ENCODE measurements at regions not wholly inside any gene's neighbourhood (a gene's known extent, or its start where the extent isn't known, plus 50 kb on each side); places are given as distances from the start of the nearest gene placed in this dataset.

- DNase-seq: no peak
Measured at GRCh38 chr2:11018651-11019185, 107.0 kb downstream of the KCNF1 start.

DNA sequence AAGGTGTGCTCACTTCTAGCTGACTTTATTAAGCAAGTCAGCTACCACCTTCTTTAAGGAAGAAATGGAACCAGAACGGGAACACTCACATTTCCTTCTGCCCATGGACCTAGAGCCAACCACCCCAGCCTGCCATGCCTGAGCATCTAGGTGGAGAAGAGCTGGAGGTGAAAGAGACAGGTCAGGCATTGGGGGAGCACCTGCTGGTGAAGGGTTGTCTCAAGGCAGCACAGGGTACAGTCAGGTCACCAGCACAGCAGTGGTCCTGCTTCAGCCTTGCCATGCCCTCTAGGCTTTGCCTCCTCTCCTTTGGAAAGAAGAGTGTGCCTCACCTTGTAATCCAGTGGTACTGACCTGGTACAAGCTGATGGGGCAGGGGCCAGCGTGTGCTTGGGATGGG is 107.9 kb downstream of the KCNF1 start:
- no peak for DNase-seq

- no peak for DNase-seq
Measured at GRCh38 chr2:11022064-11022463, 110.3 kb downstream of the KCNF1 start.

DNA sequence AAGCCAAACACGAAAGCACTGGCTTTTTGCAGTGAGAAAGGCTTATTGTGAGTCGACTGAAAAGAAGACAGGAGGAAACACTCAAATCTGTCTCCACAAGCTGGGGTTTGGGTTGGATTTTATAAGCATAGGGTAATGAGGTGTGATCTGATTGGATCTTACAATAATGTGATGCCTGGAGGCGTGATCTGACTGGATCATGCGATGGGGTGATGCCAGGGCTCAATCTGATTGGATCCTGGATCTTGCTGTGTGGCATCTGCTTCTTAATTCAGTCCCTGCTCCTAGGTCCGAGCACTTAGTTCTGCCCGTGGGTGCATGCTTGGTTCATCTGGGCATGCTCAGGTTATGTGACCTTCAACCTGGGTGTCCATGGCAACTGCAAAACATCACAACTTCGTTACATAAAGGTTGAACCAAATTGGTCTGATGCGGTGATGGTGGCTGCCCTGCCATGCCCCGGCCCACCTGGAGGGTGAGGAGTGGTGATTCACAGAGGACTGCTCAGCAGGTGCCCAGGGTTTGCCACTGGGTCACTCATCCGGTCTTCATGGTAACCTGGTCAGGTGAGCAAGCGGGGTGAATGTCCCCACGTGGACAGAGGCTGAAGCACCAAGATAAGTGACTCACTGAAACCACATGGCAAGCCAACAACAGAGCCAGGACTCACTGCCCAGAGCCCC is 111.0 kb downstream of the KCNF1 start:
- DNase-seq: no peak

DNA sequence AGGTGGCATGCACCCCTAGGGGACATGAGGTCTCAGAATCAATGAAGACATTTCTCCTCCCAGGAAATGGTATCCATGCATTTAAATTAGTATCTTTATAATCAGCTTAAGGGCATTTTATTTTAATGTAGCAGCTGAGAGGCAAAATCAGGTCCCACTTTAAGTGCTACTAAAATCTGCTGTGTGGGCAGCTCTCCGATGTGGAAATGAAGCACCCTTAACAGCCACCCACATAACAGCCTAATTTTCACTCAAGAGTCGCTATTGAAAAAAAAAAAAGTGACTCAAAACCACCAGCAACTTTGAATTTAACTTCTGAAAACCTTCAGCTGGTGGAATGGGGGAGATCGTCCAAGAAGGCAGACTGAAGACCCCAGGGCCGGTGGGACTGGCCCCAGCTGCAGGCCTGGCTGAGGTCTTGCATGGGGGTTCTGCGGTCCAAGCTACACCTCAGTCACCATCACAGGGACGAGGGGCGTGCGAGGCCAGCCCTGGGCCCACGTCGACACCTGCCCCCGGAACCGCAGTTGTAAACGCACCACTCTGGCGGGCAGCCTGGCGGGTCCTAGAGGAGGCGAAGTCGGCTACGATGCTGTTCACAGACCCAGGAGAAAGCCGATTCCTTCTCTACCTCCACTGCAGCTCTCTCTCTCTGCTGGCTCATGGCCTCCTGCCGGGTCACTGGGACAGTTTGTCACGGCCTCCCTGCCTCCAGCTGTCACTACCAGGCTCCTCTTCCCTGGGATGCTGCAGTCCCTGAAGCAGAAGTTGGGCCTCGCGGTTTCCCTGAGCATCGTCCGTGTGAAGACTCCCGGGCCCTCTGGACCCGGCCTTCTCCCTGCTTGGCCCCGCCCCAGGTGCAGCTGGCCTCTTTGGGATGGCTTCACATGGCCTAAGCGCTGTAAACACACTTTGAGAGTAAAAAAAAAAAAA is 111.9 kb downstream of the KCNF1 start:
- DNase-seq: peak in 1 of 2 donors; percentile 34

- no peak for DNase-seq
Measured at GRCh38 chr2:11024259-11024645, 112.5 kb downstream of the KCNF1 start.

GRCh38 chr2:11024687-11025086 is 113.0 kb downstream of the KCNF1 start:
- DNase-seq: no peak

DNA sequence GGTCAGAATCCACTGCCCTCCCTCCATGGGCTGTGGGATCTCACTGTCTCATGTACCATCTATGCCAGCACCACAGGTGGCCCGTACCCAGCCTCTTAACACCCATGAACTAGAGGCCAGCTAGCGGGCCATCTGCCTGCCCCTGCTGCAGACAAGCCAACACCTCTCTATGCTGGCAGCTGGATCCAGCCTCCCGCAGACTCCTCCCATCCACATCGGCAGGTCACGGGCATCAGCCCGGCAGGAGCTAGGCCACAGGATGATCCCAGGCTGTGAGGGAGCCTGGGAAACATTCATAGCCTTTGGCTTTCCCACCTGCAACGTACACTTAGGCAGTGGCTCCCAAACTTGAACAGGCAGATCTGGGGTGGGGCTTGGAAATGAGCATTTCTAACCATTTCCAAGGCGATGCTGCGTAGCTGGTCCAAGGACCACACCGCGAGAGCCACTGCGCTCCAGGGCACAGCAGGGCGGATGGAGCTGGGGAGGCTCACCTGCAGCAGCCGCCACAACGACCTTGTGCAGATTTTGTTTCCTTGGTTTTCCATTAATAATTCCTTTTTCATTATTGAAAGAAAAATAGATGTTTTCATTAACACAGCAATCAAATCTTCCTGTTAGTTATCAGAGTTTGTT is 114.7 kb downstream of the KCNF1 start:
- DNase-seq: no peak

- no peak for DNase-seq
Measured at GRCh38 chr2:11027195-11027594, 115.5 kb downstream of the KCNF1 start.

GRCh38 chr2:11028407-11028916 is 116.7 kb downstream of the KCNF1 start:
- DNase-seq: no peak

DNA sequence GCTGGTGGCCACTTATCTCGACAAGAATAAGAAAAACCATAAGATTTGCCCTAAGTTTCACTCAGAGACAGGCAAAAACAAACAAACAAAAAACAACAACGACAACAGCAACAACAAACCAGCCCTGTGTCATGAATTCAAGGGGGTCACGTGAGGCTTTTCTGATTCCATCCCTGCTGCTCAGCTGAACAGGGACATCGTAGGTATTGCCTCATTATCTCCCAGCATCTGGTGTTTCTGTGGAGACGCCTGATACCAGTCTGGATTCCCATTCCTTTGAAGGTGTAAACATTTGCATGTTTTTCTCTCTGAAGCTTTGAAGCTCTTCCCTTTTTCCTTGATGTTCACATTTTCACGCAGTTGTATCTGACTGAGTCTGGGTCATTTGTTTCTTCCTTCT is 117.4 kb downstream of the KCNF1 start:
- no peak for DNase-seq

- DNase-seq: no peak
Measured at GRCh38 chr2:11030036-11030435, 118.3 kb downstream of the KCNF1 start.

DNA sequence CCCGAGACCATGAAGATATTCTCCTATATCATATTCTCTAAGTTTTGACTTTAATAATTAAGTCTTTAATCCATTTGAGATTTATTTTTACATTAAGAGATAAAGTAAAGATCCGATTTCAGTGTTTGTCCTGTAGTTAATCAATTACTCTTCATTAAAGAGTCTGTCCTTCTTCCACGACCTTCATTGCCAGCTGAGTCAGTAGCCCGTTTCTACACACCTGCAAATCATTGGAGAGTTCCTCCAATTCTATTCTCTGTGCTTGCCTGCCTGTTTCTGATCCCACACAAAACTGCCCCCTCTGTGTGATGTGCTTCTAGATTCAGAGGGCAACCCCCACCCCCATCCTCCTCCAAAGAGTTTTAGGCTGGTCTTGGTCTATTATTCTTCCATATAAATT is 119.2 kb downstream of the KCNF1 start:
- DNase-seq: no peak

DNA sequence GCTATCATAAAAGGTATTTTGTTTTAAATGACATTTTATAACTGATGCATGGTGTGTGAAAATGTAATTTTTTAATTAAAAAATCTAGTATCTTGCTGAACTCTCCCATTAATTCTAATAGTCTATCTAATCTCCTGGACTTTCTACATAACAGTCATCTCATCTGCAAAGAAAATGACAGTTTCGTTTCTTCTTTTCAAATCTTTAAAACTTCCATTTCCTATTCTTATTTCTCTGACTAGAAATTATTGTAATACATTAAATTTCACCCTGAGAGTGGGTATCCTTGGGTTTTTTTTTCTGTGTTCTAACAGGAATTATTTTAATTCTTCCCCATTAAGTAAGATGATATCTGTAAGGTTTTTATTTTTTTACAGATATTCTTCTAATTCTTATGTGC is 120.1 kb downstream of the KCNF1 start:
- DNase-seq: no peak

GRCh38 chr2:11032396-11032795 is 120.7 kb downstream of the KCNF1 start:
- no peak for DNase-seq

GRCh38 chr2:11033114-11033513 is 121.4 kb downstream of the KCNF1 start:
- no peak for DNase-seq

DNA sequence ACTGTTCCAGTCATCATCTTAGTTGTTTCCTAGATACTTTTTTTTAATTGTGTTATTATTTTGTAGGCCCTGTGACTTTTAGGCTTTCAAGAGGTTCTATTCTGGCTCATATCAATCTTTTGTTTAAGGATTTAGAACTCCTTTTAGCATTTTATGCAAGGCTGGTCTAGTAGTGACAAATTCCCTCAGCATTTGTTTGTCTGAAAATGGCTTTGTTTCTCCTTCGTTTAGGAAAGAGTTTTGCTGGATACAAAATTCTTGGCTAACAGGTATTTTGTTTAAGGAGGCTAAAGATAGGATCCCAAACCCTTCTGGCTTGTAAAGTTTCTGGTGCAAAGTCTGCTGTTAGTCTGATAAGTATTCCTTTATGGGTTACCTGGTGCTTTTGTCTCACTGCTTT is 116.6 kb upstream of the SLC66A3 start:
- no peak for DNase-seq

DNA sequence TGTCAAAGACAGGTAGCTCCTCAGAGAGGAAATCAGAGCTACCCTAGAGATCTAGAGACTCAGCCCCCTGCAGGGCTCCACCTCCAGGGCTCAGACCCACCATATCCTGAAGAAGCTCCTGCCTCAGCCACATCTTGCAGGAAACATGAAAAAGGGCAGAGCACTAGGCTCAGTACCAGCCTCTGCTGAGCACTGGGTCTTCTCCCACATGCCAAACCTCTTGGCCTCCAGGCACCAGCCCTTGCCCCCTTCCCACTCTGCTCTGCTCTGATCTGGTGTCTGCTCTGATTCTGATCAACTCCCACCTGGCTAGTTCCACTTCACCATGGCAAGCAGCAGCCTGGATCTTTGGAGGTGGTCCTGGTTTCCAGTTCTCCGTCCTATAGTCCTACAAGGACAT is 114.3 kb upstream of the SLC66A3 start:
- DNase-seq: no peak

DNA sequence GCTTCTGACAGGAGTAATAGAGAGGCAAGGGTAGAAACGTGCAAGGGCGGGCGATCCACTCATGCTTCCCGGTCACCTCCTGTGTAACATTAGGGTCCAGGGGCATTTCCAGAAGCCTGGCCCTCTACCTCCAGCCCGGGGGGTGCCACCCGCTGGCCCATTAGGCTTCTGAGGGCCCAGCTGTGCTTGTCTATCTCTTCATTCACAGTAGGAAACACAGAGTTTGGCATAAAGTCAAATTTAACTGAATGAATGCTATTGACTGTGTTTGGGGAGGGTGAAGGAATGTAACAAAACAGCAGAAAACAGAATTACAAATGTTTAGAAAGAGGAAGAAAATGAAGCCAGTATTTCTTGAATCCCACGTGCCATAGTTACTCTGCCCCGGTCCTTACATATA is 112.4 kb upstream of the SLC66A3 start:
- DNase-seq: no peak

DNA sequence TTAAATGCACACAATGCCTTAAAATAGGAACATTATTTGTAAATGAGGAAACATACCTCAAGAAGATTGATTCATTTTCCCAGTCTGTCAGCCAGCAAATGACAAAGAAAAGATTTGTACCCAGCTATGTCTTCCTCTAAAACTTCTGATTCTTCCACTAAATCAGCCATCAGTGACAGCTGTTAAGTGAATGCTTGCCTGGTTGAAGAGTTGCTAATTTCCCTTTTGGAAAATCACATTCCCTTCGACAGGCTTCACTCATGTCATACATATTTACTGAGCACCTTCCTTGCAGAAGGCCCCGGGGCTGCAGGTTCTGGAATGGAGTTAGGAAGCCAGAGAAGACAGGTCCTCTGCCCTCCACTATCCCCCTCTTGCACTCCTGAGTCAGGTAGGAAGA is 112.0 kb upstream of the SLC66A3 start:
- no peak for DNase-seq

DNA sequence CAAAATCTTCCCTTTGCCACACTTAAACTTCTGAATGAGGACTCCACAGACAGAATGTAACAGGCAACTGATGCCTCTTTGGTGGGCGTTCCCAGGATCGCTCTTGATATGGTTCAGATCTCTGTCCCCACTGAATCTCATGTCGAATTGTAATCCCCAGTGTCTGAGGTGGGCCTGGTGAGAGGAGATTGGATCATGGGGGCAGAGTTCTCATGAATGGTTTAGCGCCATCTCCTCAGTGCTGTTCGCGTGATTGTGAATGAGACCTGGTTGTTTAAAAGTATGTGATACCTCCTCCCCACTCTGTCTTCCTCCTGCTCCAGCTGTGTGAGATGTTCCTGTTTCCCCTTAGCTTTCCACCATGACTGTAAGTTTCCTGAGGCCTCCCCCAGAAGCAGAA is 111.1 kb upstream of the SLC66A3 start:
- no peak for DNase-seq

- DNase-seq: no peak
Measured at GRCh38 chr2:11045294-11045693, 110.0 kb upstream of the SLC66A3 start.

DNA sequence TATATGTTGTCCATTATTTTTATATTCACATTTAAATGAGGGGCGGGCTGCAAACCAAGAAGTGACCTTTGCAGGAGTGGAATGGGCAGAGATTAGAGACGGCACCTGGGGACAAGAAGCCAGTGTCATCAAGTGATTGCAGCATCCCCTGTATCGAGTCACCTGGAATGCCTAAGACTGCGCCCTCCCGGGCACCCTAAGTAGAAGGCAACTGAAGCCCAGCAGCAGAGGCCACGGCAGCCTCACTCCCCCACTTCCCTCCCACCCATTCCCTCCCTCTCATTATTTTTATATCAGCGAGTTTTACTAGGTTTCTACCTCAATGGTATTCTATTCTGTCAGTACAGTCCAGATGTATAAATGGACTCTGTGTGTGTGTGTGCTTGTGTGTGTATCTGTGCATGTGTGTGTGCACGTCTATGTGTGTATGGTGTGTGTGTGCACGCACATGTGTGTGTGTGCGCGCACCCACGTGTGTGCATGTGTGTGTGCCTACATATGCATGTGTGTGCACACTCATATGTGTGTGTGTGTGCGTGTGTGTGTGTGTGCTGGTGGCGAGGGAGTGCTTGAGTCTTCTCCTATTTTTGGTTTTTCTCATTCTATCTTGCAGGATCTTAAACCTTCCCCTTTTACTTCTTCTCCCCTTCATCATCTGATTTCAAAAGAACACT is 106.8 kb upstream of the SLC66A3 start:
- DNase-seq: no peak

All from hippocampal formation (tissue), 2 donors.